PFSK-1 (cell line): ENCODE measurements at regions not wholly inside any gene's neighbourhood (a gene's known extent, or its start where the extent isn't known, plus 50 kb on each side); places are given as distances from the start of the nearest gene placed in this dataset.

Source experiments
- FOXP2 ChIP-seq: optimal IDR thresholded peaks from 2 replicates; pipeline ENCODE3; 2011; ENCODE audit warnings: borderline replicate concordance, control low read depth, inconsistent platforms; ENCODE audit not compliant: insufficient read depth; ENCODE audit errors: extremely low read length, extremely low read depth
- POLR2AphosphoS5 ChIP-seq: IDR thresholded peaks from 2 replicates; pipeline ENCODE4 v1.6.1; 2012; ENCODE audit warnings: low read depth, mild to moderate bottlenecking, control low read depth, low read length, moderate library complexity
- TAF1 ChIP-seq: IDR thresholded peaks from 2 replicates; pipeline ENCODE4 v1.6.1; 2012; ENCODE audit warnings: low read length, control low read depth, borderline replicate concordance; ENCODE audit not compliant: insufficient read depth

GRCh38 chr2:62291052-62291451 is 95.1 kb downstream of the B3GNT2 start:
- no peak for TF ChIP-seq POLR2AphosphoS5
- TF ChIP-seq TAF1, result no peak
- no peak for TF ChIP-seq FOXP2
